PC-9 (cell line): ENCODE measurements at regions not wholly inside any gene's neighbourhood (a gene's known extent, or its start where the extent isn't known, plus 50 kb on each side); places are given as distances from the start of the nearest gene placed in this dataset.

ENCODE experiments used
- EZH2 ChIP-seq: fragments of 200-600 bp; sonication (generic); IDR thresholded peaks from 2 replicates; pipeline ENCODE4 v1.8.0; 2017; ENCODE audit warnings: antibody characterized with exemption, low read depth
- TF ChIP-seq, protein P1 (sequence below): fragments of 200-600 bp; sonication (generic); conservative IDR thresholded peaks from 2 replicates; pipeline ENCODE4 v1.6.1; 2017; ENCODE audit warnings: mixed run types, antibody characterized with exemption, mild to moderate bottlenecking, moderate library complexity

DNA sequence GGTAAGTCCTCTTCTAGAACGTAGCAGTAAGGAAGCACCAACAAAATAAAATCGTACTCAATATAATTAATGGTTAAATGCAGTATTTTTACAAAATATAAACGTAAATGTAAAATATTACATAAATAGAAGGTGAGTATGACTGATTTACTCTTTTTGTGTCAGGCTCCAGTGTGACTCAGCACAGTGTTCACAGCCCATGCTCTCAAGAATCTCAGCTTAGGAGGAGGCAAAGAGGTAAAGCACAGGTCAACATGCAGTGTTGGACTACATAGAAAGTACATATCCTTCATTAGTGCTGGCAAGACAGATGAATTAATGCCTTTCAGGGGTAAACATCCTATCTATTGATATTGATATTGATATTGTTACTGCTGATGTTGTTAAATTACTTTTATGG lies 2050.6 kb upstream of the RAG2 start:
- TF ChIP-seq, protein P1, sequence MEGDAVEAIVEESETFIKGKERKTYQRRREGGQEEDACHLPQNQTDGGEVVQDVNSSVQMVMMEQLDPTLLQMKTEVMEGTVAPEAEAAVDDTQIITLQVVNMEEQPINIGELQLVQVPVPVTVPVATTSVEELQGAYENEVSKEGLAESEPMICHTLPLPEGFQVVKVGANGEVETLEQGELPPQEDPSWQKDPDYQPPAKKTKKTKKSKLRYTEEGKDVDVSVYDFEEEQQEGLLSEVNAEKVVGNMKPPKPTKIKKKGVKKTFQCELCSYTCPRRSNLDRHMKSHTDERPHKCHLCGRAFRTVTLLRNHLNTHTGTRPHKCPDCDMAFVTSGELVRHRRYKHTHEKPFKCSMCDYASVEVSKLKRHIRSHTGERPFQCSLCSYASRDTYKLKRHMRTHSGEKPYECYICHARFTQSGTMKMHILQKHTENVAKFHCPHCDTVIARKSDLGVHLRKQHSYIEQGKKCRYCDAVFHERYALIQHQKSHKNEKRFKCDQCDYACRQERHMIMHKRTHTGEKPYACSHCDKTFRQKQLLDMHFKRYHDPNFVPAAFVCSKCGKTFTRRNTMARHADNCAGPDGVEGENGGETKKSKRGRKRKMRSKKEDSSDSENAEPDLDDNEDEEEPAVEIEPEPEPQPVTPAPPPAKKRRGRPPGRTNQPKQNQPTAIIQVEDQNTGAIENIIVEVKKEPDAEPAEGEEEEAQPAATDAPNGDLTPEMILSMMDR = no peak
- no peak for TF ChIP-seq EZH2
